Panc1 (cell line): ENCODE measurements at regions not wholly inside any gene's neighbourhood (a gene's known extent, or its start where the extent isn't known, plus 50 kb on each side); places are given as distances from the start of the nearest gene placed in this dataset.

Experiments used
- ATAC-seq: fragments of 200-7000 bp; cut with Tn5 transposase; 2 replicates; pipeline ENCODE4 v1.9.1; 2020; ENCODE audit warnings: mild to moderate bottlenecking, moderate library complexity
- BruUV-seq: library from RNA; stranded (reverse); fragments of 400-500 nt; replicated peaks from 2 replicates; lab custom pipeline; 2021; lab: Mats Ljungman, UMichigan
- CTCF ChIA-PET: fragments of 300-600 bp; sonication (Branson Sonifier 250); formaldehyde crosslinking; loops from one replicate; lab custom pipeline; 2022; ENCODE audit warnings: antibody characterized with exemption; lab: Charles Lee
- POLR2A ChIA-PET: fragments of 300-600 bp; sonication (Branson Sonifier 250); formaldehyde crosslinking; loops from one replicate; lab custom pipeline; 2022; ENCODE audit warnings: antibody characterized with exemption; lab: Charles Lee
- DNase-seq: peaks from one replicate; pipeline ENCODE4 v3.0.0-alpha.2; 2010; ENCODE audit warnings: low read depth, low spot score
- H3K27ac ChIP-seq: 2 replicates; pipeline ENCODE4 v1.5.1; 2011; ENCODE audit warnings: mild to moderate bottlenecking, low read length, inconsistent platforms
- H3K27me3 ChIP-seq: fragments of 200-500 bp; sonication (Bioruptor generic); 2 replicates; pipeline ENCODE4 v1.6.0; 2014; ENCODE audit warnings: low read length, inconsistent platforms; ENCODE audit not compliant: control insufficient read depth, insufficient read depth
- H3K36me3 ChIP-seq: fragments of 200-500 bp; sonication (Bioruptor generic); 2 replicates; pipeline ENCODE4 v1.5.1; 2014; ENCODE audit warnings: inconsistent platforms, mild to moderate bottlenecking, low read length, moderate library complexity; ENCODE audit not compliant: control insufficient read depth, insufficient read depth
- H3K4me1 ChIP-seq: 2 replicates; pipeline ENCODE4 v1.5.1; 2011; ENCODE audit warnings: inconsistent platforms, mild to moderate bottlenecking, low read length, moderate library complexity; ENCODE audit not compliant: control insufficient read depth, insufficient read depth
- H3K4me3 ChIP-seq, 2 experiments: 2 replicates each; pipeline ENCODE4 v1.5.1; 2011 to 2012; ENCODE audit warnings: low read depth in 2 of 2, low read length in 2 of 2, mild to moderate bottlenecking in 2 of 2, inconsistent platforms in 1 of 2, moderate library complexity in 1 of 2
- H3K9me3 ChIP-seq: fragments of 200-500 bp; sonication (Bioruptor generic); 2 replicates; pipeline ENCODE4 v1.5.1; 2014; ENCODE audit warnings: low read depth, mild to moderate bottlenecking, inconsistent platforms, low read length, moderate library complexity; ENCODE audit not compliant: control insufficient read depth, insufficient read depth
- POLR2AphosphoS5 ChIP-seq: IDR thresholded peaks from 2 replicates; pipeline ENCODE4 v1.6.1; 2012; ENCODE audit warnings: mild to moderate bottlenecking, low read depth, low read length, moderate library complexity
- REST ChIP-seq, 2 experiments: IDR thresholded peaks; 2 replicates each; pipeline ENCODE4 v1.6.1; 2011 to 2012; ENCODE audit warnings: low read depth in 2 of 2, control low read depth in 1 of 2, low read length in 1 of 2, mild to moderate bottlenecking in 1 of 2, moderate library complexity in 1 of 2; ENCODE audit not compliant: insufficient read depth in 1 of 2
- SIN3A ChIP-seq: IDR thresholded peaks from 2 replicates; pipeline ENCODE4 v1.6.1; 2012; ENCODE audit warnings: low read depth, mild to moderate bottlenecking, low read length, moderate library complexity, borderline replicate concordance; ENCODE audit not compliant: insufficient read depth
- TCF7L2 ChIP-seq: IDR thresholded peaks from 2 replicates; pipeline ENCODE4 v1.6.1; 2011; ENCODE audit warnings: mild to moderate bottlenecking, low read depth, low read length, inconsistent platforms
- in situ Hi-C: cut with HindIII; loops from 2 replicates; pipeline ENCODE4 v1.10.0; 2016; ENCODE audit warnings: low sequenced_read_pairs, low pct_unique_long_range_greater_than_20kb
- intact Hi-C: fragments of 100-400 bp; cut with micrococcal nuclease; formaldehyde crosslinking; loops from one replicate; pipeline ENCODE4 v1.10.0; 2022; ENCODE audit not compliant: unreplicated experiment
- TF ChIP-seq, protein P1 (sequence below): fragments of 450-650 bp; IDR thresholded peaks from 2 replicates; pipeline ENCODE4 v1.5.1; 2017; ENCODE audit warnings: mild to moderate bottlenecking

DNA sequence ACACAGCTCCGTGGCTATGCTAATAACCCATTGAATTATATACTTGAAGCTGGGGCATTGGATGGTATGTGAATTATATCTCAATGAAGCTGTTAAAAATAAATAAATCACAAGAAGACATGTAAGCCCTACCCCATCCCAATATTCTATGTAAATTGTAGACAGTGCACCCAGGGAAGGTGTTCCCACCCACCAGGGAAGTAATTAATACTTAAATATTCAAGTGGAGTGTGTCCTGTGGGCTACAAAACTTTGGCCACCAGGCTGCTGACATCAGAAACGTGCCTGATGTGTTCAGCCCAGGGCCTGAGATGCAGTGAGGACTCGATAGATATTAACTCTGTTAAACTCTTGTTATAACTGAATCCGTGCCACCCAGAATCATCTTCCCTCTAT is 240.4 kb upstream of the RREB1 start:
- Histone ChIP-seq H3K36me3 (no peaks in the 10 kb centered on the region), H3K9me3 (no peaks in the 10 kb centered on the region), H3K4me1 (no peaks in the 10 kb centered on the region), H3K27me3 (peaks cover 2% of the 10 kb centered on the region; the same call in 1 of the 2 replicates), H3K4me3 (no peak overlapping the region), H3K27ac (no peak overlapping the region)
- no TSS peak for BruUV-seq
- in situ Hi-C loops = no loop called here
- ChIA-PET CTCF (no interaction called here), POLR2A (no interaction called here)
- intact Hi-C loops = no loop called here
- DNase-seq (no peak), ATAC-seq (no peak)
- TF ChIP-seq REST (IDR thresholded peaks at IDR 0.05; ENCODE audit: insufficient read depth in 1 of 2, low read depth in 2 of 2, low read length in 1 of 2) = no peak
- TF ChIP-seq, protein P1, sequence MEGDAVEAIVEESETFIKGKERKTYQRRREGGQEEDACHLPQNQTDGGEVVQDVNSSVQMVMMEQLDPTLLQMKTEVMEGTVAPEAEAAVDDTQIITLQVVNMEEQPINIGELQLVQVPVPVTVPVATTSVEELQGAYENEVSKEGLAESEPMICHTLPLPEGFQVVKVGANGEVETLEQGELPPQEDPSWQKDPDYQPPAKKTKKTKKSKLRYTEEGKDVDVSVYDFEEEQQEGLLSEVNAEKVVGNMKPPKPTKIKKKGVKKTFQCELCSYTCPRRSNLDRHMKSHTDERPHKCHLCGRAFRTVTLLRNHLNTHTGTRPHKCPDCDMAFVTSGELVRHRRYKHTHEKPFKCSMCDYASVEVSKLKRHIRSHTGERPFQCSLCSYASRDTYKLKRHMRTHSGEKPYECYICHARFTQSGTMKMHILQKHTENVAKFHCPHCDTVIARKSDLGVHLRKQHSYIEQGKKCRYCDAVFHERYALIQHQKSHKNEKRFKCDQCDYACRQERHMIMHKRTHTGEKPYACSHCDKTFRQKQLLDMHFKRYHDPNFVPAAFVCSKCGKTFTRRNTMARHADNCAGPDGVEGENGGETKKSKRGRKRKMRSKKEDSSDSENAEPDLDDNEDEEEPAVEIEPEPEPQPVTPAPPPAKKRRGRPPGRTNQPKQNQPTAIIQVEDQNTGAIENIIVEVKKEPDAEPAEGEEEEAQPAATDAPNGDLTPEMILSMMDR = no peak
- no peak for TF ChIP-seq POLR2AphosphoS5
- no peak for TF ChIP-seq SIN3A
- TF ChIP-seq TCF7L2 = no peak

DNA sequence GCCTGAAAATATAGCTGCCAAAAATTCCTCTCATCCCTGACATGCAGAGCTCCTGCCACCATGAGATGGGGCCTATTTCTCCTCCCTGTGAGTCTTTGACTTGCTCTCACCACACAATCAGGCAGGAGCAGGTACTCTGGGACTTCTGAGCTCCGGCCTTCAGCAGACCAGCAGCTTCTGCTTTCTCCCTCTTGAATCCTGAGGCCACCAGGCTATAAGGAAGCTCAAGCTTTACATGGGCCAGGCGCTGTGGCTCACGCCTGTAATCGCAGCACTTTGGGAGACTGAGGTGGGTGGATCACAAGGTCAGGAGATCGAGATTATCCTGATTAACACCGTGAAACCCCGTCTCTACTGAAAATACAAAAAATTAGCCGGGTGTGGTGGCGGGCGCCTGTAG is 238.7 kb upstream of the RREB1 start:
- intact Hi-C loops (no loop called here), in situ Hi-C loops (no loop called here)
- Histone ChIP-seq H3K27me3 (peaks cover 2% of the 10 kb centered on the region; the same call in 1 of the 2 replicates), H3K36me3 (no peaks in the 10 kb centered on the region), H3K4me1 (no peaks in the 10 kb centered on the region), H3K9me3 (no peaks in the 10 kb centered on the region), H3K27ac (no peak overlapping the region), H3K4me3 (no peak overlapping the region)
- no TSS peak for BruUV-seq
- TF ChIP-seq, protein P1 = no peak
- TF ChIP-seq TCF7L2 (no peak), REST (IDR thresholded peaks at IDR 0.05; ENCODE audit: insufficient read depth in 1 of 2, low read depth in 2 of 2, low read length in 1 of 2) (no peak), SIN3A (no peak), POLR2AphosphoS5 (no peak)
- ATAC-seq (no peak), DNase-seq (no peak)
- ChIA-PET CTCF (interaction anchor here (0.7 kb wide), 1 partner anchor 173 kb away, joined by 3 read pairs; no protein-coding TSS in a partner anchor), POLR2A (no interaction called here)
